ENCODE measurements at regions not wholly inside any gene's neighbourhood (a gene's known extent, or its start where the extent isn't known, plus 50 kb on each side); places are given as distances from the start of the nearest gene placed in this dataset.

DNA sequence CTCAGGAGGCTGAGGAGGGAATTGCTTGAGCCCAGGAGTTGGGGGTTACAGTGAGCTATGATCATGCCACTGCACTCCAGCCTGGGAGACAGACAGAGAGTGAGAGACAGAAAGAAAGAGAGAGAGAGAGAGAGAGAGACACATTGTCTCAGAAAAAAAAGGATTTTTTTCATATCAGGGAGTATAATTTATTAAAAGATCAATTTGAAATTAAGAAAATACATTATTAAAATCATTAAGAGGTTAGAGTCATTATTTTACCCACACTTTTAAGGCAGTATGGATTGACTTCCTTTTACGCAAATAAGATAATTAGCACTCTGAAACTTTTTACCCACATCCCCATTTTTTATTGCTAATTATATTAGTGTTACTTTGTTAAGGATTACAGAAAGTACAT lies 804.3 kb downstream of the CDH11 start:
- no peak overlapping the region for H3K27ac ChIP-seq (ENCODE audit: low read length)
- H3K4me3 ChIP-seq (ENCODE audit: low read length): no peak overlapping the region
- DNase-seq: no peak
- WGBS (ENCODE audit: insufficient coverage, low lambda C conversion rate): 100% methylated on average over 1 of the region's 1 CpG
- no peaks in the 10 kb centered on the region for H3K4me1 ChIP-seq (ENCODE audit: control insufficient read depth, insufficient read depth, low read length)
- no peaks in the 10 kb centered on the region for H3K9me3 ChIP-seq (ENCODE audit: control insufficient read depth, low read depth, low read length)
- H3K36me3 ChIP-seq (ENCODE audit: control insufficient read depth, insufficient read depth, low read length): no peaks in the 10 kb centered on the region
- H3K27me3 ChIP-seq (ENCODE audit: control insufficient read depth, insufficient read depth, low read length): no peaks in the 10 kb centered on the region

DNA sequence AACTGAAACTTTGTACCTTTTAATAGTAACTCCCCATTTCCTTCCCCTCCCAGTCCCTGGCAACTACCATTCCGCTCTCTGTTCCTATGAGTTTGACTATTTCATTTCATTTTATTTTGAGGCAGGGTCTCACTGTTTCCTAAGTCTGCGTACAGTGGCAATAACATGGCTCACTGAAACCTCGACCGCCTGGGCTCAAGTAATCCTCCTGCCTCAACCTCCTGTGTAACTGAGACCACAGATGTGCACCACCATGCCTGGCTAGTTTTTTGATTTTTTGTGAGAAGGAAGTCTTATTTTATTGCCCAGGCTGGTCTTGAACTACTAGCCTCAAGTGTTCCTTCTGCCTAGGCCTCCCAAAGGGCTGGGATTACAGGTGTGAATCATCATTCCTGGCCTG lies 808.1 kb downstream of the CDH11 start:
- DNase-seq: no peak
- no peaks in the 10 kb centered on the region for H3K27me3 ChIP-seq (ENCODE audit: control insufficient read depth, insufficient read depth, low read length)
- H3K36me3 ChIP-seq (ENCODE audit: control insufficient read depth, insufficient read depth, low read length): no peaks in the 10 kb centered on the region
- no peaks in the 10 kb centered on the region for H3K4me1 ChIP-seq (ENCODE audit: control insufficient read depth, insufficient read depth, low read length)
- no peak overlapping the region for H3K4me3 ChIP-seq (ENCODE audit: low read length)
- H3K9me3 ChIP-seq (ENCODE audit: control insufficient read depth, low read depth, low read length): no peaks in the 10 kb centered on the region
- 93% methylated on average over 2 of the region's 4 CpGs for WGBS (ENCODE audit: insufficient coverage, low lambda C conversion rate)
- H3K27ac ChIP-seq (ENCODE audit: low read length): no peak overlapping the region

DNA sequence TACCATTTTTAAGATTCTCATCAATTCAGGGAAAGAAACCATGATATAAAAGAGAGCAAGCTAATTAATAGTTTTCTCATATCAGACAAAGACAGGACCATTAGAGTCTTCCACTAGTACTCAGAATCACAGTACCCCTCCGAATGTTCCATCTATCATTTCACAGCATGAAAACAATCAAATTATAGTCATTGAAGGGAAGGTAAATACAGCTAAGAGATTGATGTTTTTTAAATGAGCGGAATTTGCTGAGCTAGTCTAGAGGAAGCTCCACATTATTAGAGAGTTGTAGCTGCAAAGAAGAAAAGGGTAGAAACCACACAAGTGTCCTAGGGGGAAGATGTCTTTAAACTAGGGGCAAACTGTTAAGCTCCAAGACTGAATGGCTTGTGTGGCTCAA lies 808.9 kb downstream of the CDH11 start:
- WGBS (ENCODE audit: insufficient coverage, low lambda C conversion rate): 100% methylated on average over 1 of the region's 2 CpGs
- Histone ChIP-seq H3K4me1 (ENCODE audit: control insufficient read depth, insufficient read depth, low read length) (no peaks in the 10 kb centered on the region), H3K9me3 (ENCODE audit: control insufficient read depth, low read depth, low read length) (no peaks in the 10 kb centered on the region), H3K4me3 (ENCODE audit: low read length) (no peak overlapping the region), H3K27me3 (ENCODE audit: control insufficient read depth, insufficient read depth, low read length) (no peaks in the 10 kb centered on the region), H3K36me3 (ENCODE audit: control insufficient read depth, insufficient read depth, low read length) (no peaks in the 10 kb centered on the region), H3K27ac (ENCODE audit: low read length) (no peak overlapping the region)
- no peak for DNase-seq

DNA sequence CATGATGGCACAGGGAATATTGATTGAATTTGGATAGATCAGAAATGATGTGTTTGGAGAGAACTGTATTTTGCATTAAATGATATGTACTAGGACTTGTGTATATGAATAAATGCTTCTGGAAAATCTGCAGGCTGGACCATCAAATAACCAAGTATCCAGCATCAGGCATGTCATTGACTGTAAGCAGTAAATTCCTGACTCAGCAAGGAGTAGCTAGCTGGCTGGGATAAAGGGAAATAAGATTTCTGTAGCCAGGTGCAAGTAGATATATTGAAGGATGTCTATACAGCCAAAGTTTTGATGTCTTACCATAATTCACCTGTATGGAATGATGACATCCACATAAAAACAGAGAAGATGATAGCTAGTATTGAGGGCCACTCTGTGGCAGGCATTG lies 809.6 kb downstream of the CDH11 start:
- H3K36me3 ChIP-seq (ENCODE audit: control insufficient read depth, insufficient read depth, low read length): no peaks in the 10 kb centered on the region
- no peak overlapping the region for H3K4me3 ChIP-seq (ENCODE audit: low read length)
- H3K27ac ChIP-seq (ENCODE audit: low read length): no peak overlapping the region
- H3K27me3 ChIP-seq (ENCODE audit: control insufficient read depth, insufficient read depth, low read length): no peaks in the 10 kb centered on the region
- H3K4me1 ChIP-seq (ENCODE audit: control insufficient read depth, insufficient read depth, low read length): no peaks in the 10 kb centered on the region
- H3K9me3 ChIP-seq (ENCODE audit: control insufficient read depth, low read depth, low read length): no peaks in the 10 kb centered on the region
- DNase-seq: no peak

DNA sequence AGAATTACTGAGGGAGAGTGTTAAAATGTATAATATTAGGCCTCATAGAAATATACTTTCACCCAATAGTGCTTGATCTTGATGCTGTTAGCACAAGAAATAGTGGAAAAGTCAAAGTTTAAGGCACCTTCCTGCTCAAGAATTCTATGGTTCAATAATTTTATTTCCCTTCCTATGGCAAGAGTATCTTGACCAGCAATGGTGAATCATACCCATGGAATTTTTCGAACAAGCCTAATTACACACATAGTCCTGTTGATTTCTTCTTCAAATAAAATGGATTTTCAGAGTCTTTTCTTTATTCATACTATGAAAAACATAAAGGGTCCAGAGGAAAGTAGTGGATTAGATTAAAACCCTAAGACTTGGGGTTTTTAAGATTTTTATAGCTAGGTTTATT lies 810.6 kb downstream of the CDH11 start:
- no peak overlapping the region for H3K27ac ChIP-seq (ENCODE audit: low read length)
- H3K27me3 ChIP-seq (ENCODE audit: control insufficient read depth, insufficient read depth, low read length): no peaks in the 10 kb centered on the region
- no peaks in the 10 kb centered on the region for H3K4me1 ChIP-seq (ENCODE audit: control insufficient read depth, insufficient read depth, low read length)
- no peak overlapping the region for H3K4me3 ChIP-seq (ENCODE audit: low read length)
- no peaks in the 10 kb centered on the region for H3K36me3 ChIP-seq (ENCODE audit: control insufficient read depth, insufficient read depth, low read length)
- DNase-seq: no peak
- 100% methylated on average over 1 of the region's 1 CpG for WGBS (ENCODE audit: insufficient coverage, low lambda C conversion rate)
- no peaks in the 10 kb centered on the region for H3K9me3 ChIP-seq (ENCODE audit: control insufficient read depth, low read depth, low read length)

DNA sequence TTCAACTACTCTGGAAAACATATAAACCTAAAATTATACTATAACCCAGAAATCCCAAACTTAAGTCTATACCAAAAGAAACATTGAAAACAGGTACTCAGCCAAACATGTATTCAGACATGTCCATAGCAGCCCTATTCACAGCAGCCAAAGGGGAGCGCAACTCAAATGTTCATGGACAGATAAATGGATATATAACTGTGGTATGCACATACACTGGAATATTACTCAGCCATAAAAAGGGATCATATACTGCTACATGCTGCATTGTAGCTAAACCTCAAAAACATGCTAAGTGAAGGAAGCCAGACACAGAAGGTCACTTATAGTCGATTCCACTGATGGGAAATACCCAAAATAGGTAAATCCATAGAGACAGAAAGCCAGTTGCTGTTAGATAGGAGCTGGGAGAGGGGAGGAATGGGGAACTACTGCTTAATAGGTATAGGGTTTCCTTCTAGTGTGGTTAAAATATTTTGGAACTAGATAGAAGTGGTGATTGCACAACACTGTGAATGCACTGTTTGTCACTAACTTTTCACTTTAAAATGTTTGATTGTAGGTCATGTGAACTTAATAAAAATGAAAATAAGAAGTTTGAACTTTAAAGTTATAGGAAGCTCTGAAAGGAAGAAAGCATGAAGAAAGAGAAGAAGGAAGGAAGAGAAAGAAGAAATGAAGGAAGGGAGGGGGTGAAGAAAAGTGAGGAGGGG lies 812.3 kb downstream of the CDH11 start:
- Histone ChIP-seq H3K9me3 (ENCODE audit: control insufficient read depth, low read depth, low read length) (no peaks in the 10 kb centered on the region), H3K27me3 (ENCODE audit: control insufficient read depth, insufficient read depth, low read length) (no peaks in the 10 kb centered on the region), H3K27ac (ENCODE audit: low read length) (no peak overlapping the region), H3K4me3 (ENCODE audit: low read length) (no peak overlapping the region), H3K4me1 (ENCODE audit: control insufficient read depth, insufficient read depth, low read length) (no peaks in the 10 kb centered on the region), H3K36me3 (ENCODE audit: control insufficient read depth, insufficient read depth, low read length) (no peaks in the 10 kb centered on the region)
- no CpG with 5 or more reads among the region's 2 CpGs for WGBS (ENCODE audit: insufficient coverage, low lambda C conversion rate)
- no peak for DNase-seq

DNA sequence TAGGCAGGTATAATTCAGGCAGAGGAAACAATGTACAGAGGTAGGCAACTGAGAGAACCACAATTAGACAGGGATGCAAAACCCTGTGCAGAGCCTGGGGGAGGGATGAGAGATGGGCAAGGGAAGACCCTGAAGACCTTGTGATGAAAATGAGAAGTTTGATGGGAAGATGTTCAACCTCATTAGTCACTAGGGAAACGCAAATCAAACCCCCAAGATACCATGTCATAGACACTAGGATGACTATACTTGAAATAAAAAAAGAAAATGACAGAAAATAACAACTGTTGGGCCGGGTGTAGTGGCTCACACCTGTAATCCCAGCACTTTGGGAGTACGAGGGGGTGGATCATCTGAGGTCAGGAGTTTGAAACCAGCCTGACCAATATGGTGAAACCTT lies 813.1 kb downstream of the CDH11 start:
- Histone ChIP-seq H3K4me3 (ENCODE audit: low read length) (no peak overlapping the region), H3K36me3 (ENCODE audit: control insufficient read depth, insufficient read depth, low read length) (no peaks in the 10 kb centered on the region), H3K27ac (ENCODE audit: low read length) (no peak overlapping the region), H3K4me1 (ENCODE audit: control insufficient read depth, insufficient read depth, low read length) (no peaks in the 10 kb centered on the region), H3K27me3 (ENCODE audit: control insufficient read depth, insufficient read depth, low read length) (no peaks in the 10 kb centered on the region), H3K9me3 (ENCODE audit: control insufficient read depth, low read depth, low read length) (no peaks in the 10 kb centered on the region)
- DNase-seq: no peak
- WGBS (ENCODE audit: insufficient coverage, low lambda C conversion rate): 100% methylated on average over 1 of the region's 3 CpGs

DNA sequence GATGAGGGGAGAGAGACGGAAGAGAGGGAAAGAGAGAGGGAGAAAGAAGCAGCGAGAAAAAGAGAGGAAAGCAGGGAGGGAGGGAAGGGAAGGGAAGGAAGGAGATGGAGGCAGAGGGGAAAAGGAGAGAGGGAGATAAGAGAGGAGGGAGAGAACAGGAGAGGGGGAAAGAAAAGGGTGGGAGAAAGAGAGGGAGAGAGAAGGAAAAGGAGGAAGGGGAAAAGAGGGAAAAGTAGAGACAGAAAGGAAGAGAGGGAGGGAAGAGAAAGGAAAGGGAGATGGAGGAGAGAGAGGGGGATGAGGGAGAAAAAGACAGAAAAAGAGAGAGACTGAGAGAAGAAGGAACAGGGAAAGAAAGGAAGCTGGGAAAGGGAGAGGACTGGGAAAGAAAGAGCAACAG lies 814.4 kb downstream of the CDH11 start:
- Histone ChIP-seq H3K27ac (ENCODE audit: low read length) (no peak overlapping the region), H3K4me3 (ENCODE audit: low read length) (no peak overlapping the region), H3K4me1 (ENCODE audit: control insufficient read depth, insufficient read depth, low read length) (no peaks in the 10 kb centered on the region), H3K27me3 (ENCODE audit: control insufficient read depth, insufficient read depth, low read length) (no peaks in the 10 kb centered on the region), H3K9me3 (ENCODE audit: control insufficient read depth, low read depth, low read length) (no peaks in the 10 kb centered on the region), H3K36me3 (ENCODE audit: control insufficient read depth, insufficient read depth, low read length) (no peaks in the 10 kb centered on the region)
- WGBS (ENCODE audit: insufficient coverage, low lambda C conversion rate): 89% methylated on average over 2 of the region's 2 CpGs
- DNase-seq: no peak

DNA sequence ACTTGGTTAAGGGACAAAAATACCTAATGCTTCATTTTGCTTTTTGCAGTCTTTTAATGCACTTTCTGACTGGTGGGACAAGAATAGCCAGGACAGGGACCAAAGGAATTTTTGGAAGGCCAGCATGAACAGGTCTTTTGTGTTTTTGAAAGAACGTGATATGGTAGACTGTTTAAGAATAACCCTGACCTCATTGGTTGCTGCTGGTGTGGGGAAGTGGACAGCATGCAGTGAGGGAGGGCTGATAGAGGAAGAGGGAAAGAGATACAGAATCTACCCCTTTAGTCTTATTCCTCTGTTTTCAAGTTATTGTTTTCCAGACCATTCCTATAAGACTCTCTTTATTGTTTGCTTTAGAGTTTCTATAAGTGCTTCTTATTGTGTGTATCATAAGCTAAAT lies 816.2 kb downstream of the CDH11 start:
- 40% methylated on average over 1 of the region's 1 CpG for WGBS (ENCODE audit: insufficient coverage, low lambda C conversion rate)
- H3K9me3 ChIP-seq (ENCODE audit: control insufficient read depth, low read depth, low read length): no peaks in the 10 kb centered on the region
- H3K36me3 ChIP-seq (ENCODE audit: control insufficient read depth, insufficient read depth, low read length): no peaks in the 10 kb centered on the region
- no peak overlapping the region for H3K27ac ChIP-seq (ENCODE audit: low read length)
- no peak for DNase-seq
- H3K4me3 ChIP-seq (ENCODE audit: low read length): no peak overlapping the region
- H3K27me3 ChIP-seq (ENCODE audit: control insufficient read depth, insufficient read depth, low read length): no peaks in the 10 kb centered on the region
- no peaks in the 10 kb centered on the region for H3K4me1 ChIP-seq (ENCODE audit: control insufficient read depth, insufficient read depth, low read length)

DNA sequence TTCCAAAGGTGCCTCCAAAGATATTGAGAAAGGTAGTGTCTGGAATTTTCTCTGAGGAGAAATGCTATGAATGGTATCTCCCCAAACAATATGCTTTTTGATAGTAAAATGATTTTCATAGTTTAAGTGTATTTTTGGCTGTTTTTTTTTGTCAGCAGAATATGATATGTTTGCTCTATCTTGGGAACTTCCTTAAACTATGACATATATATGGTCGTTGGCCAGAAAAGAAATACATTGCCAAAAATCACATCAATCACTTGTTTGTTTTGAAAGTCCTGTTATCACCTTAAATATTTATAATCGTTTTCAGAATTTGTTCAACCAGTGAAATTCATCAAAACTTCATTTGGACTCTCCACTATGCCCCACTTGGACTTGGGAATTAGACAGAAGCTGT lies 816.9 kb downstream of the CDH11 start:
- no peaks in the 10 kb centered on the region for H3K4me1 ChIP-seq (ENCODE audit: control insufficient read depth, insufficient read depth, low read length)
- DNase-seq: no peak
- WGBS (ENCODE audit: insufficient coverage, low lambda C conversion rate): no CpG with 5 or more reads among the region's 2 CpGs
- no peaks in the 10 kb centered on the region for H3K9me3 ChIP-seq (ENCODE audit: control insufficient read depth, low read depth, low read length)
- no peak overlapping the region for H3K27ac ChIP-seq (ENCODE audit: low read length)
- no peaks in the 10 kb centered on the region for H3K27me3 ChIP-seq (ENCODE audit: control insufficient read depth, insufficient read depth, low read length)
- no peaks in the 10 kb centered on the region for H3K36me3 ChIP-seq (ENCODE audit: control insufficient read depth, insufficient read depth, low read length)
- no peak overlapping the region for H3K4me3 ChIP-seq (ENCODE audit: low read length)

DNA sequence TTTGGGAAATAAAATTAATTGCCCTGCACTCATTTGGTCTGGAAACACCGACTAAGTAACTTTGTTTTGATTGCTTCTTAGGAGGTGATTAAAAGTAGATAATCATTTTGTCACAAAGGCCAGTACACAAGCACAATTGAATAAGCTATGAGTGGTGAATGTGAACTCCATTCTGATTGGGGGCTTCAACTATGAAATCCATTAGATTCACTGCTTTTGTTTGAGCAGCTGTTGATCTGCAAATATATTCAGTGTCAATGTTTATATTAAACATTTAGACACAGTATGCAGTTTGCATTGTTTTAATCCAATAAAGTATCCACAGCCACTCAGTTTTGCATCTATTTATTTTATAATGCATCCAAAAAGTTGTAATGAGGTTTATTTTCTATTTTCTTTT lies 817.5 kb downstream of the CDH11 start:
- Histone ChIP-seq H3K4me3 (ENCODE audit: low read length) (no peak overlapping the region), H3K9me3 (ENCODE audit: control insufficient read depth, low read depth, low read length) (no peaks in the 10 kb centered on the region), H3K27me3 (ENCODE audit: control insufficient read depth, insufficient read depth, low read length) (no peaks in the 10 kb centered on the region), H3K36me3 (ENCODE audit: control insufficient read depth, insufficient read depth, low read length) (no peaks in the 10 kb centered on the region), H3K4me1 (ENCODE audit: control insufficient read depth, insufficient read depth, low read length) (no peaks in the 10 kb centered on the region), H3K27ac (ENCODE audit: low read length) (no peak overlapping the region)
- DNase-seq: no peak
- no CpG with 5 or more reads among the region's 1 CpG for WGBS (ENCODE audit: insufficient coverage, low lambda C conversion rate)
